OCI-LY3 (cell line): ENCODE measurements at regions not wholly inside any gene's neighbourhood (a gene's known extent, or its start where the extent isn't known, plus 50 kb on each side); places are given as distances from the start of the nearest gene placed in this dataset.

Experiments used
- H2AFZ ChIP-seq: fragments of 200-600, 300-600 bp; shearing (Covaris generic); 2 replicates; pipeline ENCODE4 v1.6.0; 2014; ENCODE audit warnings: antibody characterized with exemption, low read depth, low read length
- H3K27ac ChIP-seq: fragments of 200-600, 300-600 bp; sonication (generic); 2 replicates; pipeline ENCODE4 v1.5.1; 2014; ENCODE audit warnings: mild to moderate bottlenecking, low read length, moderate library complexity, mixed read lengths
- H3K27me3 ChIP-seq: fragments of 200-600, 300-600 bp; sonication (generic); 2 replicates; pipeline ENCODE4 v1.6.1; 2014; ENCODE audit warnings: low read depth, low read length, mixed read lengths
- H3K36me3 ChIP-seq: fragments of 200-600, 300-600 bp; sonication (generic); replicated peaks from 2 replicates; pipeline ENCODE3; 2014; ENCODE audit warnings: low read depth, low read length, mixed read lengths
- H3K4me1 ChIP-seq: fragments of 300-600, 200-600 bp; sonication (generic); 2 replicates; pipeline ENCODE4 v1.6.1; 2014; ENCODE audit warnings: low read length, mixed read lengths
- H3K4me2 ChIP-seq: fragments of 200-600, 300-600 bp; sonication (generic); 2 replicates; pipeline ENCODE4 v1.6.1; 2014; ENCODE audit warnings: low read length, mixed read lengths
- H3K4me3 ChIP-seq: fragments of 300-600, 200-600 bp; sonication (generic); 2 replicates; pipeline ENCODE4 v1.5.1; 2014; ENCODE audit warnings: antibody characterized with exemption, mild to moderate bottlenecking, low read length, moderate library complexity
- H3K79me2 ChIP-seq: fragments of 300-600, 200-600 bp; shearing (Covaris generic); 2 replicates; pipeline ENCODE4 v1.6.1; 2014; ENCODE audit warnings: mild to moderate bottlenecking, low read length, mixed read lengths
- H3K9ac ChIP-seq: fragments of 300-600, 200-600 bp; shearing (Covaris generic); 2 replicates; pipeline ENCODE4 v1.6.0; 2014; ENCODE audit warnings: mild to moderate bottlenecking, low read length, moderate library complexity
- H3K9me3 ChIP-seq: fragments of 200-600, 300-600 bp; shearing (Covaris generic); 2 replicates; pipeline ENCODE4 v1.6.1; 2014; ENCODE audit warnings: low read length, mixed read lengths; ENCODE audit not compliant: insufficient read depth
- H4K20me1 ChIP-seq: fragments of 200-600, 300-600 bp; sonication (generic); 2 replicates; pipeline ENCODE4 v1.6.1; 2016; ENCODE audit warnings: low read length, mixed read lengths; ENCODE audit not compliant: insufficient read depth
- EZH2phosphoT487 ChIP-seq: fragments of 200-600 bp; shearing (Covaris generic); IDR thresholded peaks from 2 replicates; pipeline ENCODE4 v1.6.1; 2018; ENCODE audit warnings: antibody characterized with exemption, mixed run types, low read depth
- TF ChIP-seq, protein P1 (sequence below): fragments of 200-600, 300-600 bp; sonication (generic); IDR thresholded peaks from 2 replicates; pipeline ENCODE4 v1.5.1; 2014; ENCODE audit warnings: antibody characterized with exemption, low read length, low read depth

DNA sequence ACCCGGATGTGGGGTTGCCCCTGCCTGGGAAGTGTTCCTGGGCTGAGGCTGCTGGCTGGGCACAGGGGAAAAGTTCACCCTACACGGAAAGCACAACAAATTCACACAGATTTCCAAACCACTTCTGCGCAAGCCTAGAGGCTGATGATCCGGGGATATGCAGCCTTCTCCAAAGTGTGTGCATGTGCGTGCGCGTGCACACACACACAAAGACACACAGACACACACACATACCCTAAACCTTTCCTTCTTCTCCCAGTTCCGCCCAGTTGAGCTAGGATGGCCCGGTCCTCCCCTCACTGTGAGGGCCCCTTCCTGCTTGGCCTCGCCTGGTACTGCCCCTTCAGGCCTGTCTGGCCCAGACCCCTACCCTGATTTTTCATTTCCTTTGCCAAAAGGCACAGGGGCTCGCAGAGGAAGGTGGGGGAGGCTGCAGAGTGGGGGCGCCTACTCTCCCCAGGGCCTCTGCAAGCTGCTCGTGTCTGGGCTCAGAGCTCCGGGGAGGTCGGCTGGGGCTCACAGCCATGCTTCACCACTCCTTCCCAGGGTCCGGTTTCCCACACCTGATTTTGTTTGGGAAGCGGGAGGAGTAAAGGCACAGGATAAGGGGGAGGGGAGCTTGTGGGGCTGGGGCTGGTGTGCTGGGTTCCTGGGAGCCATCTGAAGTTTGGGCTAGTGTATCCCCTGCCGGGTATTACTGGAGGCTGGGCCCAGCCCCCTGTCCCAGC is 144.7 kb downstream of the ENGASE start:
- TF ChIP-seq, protein P1, sequence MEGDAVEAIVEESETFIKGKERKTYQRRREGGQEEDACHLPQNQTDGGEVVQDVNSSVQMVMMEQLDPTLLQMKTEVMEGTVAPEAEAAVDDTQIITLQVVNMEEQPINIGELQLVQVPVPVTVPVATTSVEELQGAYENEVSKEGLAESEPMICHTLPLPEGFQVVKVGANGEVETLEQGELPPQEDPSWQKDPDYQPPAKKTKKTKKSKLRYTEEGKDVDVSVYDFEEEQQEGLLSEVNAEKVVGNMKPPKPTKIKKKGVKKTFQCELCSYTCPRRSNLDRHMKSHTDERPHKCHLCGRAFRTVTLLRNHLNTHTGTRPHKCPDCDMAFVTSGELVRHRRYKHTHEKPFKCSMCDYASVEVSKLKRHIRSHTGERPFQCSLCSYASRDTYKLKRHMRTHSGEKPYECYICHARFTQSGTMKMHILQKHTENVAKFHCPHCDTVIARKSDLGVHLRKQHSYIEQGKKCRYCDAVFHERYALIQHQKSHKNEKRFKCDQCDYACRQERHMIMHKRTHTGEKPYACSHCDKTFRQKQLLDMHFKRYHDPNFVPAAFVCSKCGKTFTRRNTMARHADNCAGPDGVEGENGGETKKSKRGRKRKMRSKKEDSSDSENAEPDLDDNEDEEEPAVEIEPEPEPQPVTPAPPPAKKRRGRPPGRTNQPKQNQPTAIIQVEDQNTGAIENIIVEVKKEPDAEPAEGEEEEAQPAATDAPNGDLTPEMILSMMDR: no peak
- TF ChIP-seq EZH2phosphoT487: no peak
- no peaks in the 10 kb centered on the region for H3K79me2 ChIP-seq
- H3K4me1 ChIP-seq: no peaks in the 10 kb centered on the region
- H3K27ac ChIP-seq: no peak overlapping the region
- H3K4me2 ChIP-seq: no peak overlapping the region
- H3K9me3 ChIP-seq: no peaks in the 10 kb centered on the region
- H3K4me3 ChIP-seq: no peak overlapping the region
- no peak overlapping the region for H2AFZ ChIP-seq
- peaks cover 4% of the 10 kb centered on the region for H3K27me3 ChIP-seq
- no peaks in the 10 kb centered on the region for H3K36me3 ChIP-seq
- no peak overlapping the region for H3K9ac ChIP-seq
- no peaks in the 10 kb centered on the region for H4K20me1 ChIP-seq

DNA sequence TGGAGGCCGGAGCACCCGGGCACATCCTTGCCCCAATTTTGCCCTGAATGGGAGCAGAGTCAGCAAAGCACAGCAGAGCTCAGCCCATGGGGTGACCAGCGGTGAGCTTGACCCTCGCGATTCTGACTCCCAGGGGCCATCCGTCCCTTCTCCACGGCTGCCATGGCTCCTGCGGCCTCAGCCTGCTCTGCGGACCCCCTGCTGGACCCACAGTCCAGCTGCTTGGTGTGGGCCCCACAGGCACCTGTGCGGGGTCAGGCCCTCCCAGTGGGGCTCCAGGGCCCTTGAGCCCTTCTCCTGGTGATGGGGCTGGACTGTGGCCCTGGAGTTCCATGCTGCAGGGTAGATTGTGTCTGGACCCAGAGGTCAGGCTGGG is 144.2 kb downstream of the ENGASE start:
- Histone ChIP-seq H3K4me1 (no peaks in the 10 kb centered on the region), H4K20me1 (no peaks in the 10 kb centered on the region), H3K27ac (no peak overlapping the region), H3K9me3 (no peaks in the 10 kb centered on the region), H3K79me2 (no peaks in the 10 kb centered on the region), H3K27me3 (no peaks in the 10 kb centered on the region; the same call in 1 of the 2 replicates), H3K4me3 (no peak overlapping the region), H3K4me2 (no peak overlapping the region), H3K9ac (no peak overlapping the region), H2AFZ (no peak overlapping the region), H3K36me3 (no peaks in the 10 kb centered on the region)
- TF ChIP-seq, protein P1: no peak
- TF ChIP-seq EZH2phosphoT487: no peak

DNA sequence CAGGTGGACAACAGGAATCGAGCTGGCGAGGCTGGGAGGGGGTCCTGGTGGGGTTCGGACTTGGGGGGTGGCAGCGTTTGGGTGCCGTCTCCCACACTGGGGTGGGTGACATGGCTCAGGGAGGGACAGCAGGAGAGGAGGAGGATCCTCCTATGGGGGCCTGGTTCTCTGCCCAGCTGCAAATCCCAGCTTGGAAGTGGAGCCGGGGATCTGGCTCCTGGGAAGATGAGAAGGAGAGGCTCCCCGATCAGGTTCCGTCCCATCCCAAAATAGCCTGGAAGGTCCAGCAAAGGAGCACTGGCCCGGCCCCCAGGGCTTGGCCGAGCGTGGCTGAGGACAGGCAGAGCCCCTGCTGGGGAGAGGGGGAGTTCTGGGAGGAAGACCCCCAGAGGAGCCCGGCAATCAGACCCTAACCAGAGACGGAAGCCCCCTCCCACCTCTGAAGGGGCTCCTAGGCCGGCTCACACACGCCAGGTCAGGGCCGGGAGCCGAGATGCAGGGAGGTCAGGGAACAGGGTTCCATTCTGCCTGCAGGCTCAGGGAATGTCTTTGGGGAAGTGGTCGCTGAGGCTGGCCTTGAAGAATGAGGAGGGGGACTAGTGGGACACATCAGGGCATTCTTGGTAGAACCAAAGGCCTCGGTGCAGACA is 143.7 kb downstream of the ENGASE start:
- Histone ChIP-seq H3K27me3 (no peaks in the 10 kb centered on the region; the same call in 1 of the 2 replicates), H3K27ac (no peak overlapping the region), H2AFZ (no peak overlapping the region), H3K4me1 (no peaks in the 10 kb centered on the region), H3K4me3 (no peak overlapping the region), H3K36me3 (no peaks in the 10 kb centered on the region), H4K20me1 (no peaks in the 10 kb centered on the region), H3K4me2 (no peak overlapping the region), H3K79me2 (no peaks in the 10 kb centered on the region), H3K9ac (no peak overlapping the region), H3K9me3 (no peaks in the 10 kb centered on the region)
- no peak for TF ChIP-seq EZH2phosphoT487
- TF ChIP-seq, protein P1: no peak

DNA sequence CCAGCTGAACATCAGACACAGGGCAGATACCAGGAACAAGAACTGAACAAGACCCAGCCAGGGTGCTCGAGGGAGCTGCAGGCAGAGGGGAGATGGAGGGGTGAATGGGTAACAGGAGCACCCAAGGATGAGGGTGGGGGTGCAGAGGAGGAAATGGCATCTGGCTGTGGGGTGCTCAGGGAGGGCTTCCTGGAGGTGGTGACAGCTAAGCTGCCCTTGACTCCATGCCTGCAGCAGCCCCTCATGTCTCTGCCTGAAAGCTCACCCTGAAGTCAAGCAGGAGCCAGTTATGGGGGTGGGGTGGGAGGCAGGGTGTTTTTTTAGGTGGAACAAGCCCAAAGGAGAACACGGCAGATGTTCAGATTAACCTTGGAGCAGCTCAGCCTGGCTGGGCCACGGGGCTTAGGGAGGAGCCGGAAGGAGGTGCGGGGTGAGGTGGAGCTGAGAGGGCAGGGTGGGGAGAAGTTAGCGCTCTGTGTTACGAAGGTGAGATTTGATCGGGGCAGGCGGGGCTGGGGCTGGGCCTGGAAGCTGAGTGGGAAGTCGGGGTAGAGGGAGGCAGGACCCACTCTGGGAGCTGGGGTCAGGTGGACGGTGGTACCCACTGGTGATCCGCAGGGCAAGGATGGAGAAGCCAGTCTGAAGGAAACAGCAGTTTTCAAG is 143.0 kb downstream of the ENGASE start:
- no peaks in the 10 kb centered on the region for H3K36me3 ChIP-seq
- no peaks in the 10 kb centered on the region for H3K9me3 ChIP-seq
- H3K9ac ChIP-seq: no peak overlapping the region
- H3K4me2 ChIP-seq: no peak overlapping the region
- TF ChIP-seq, protein P1: no peak
- no peak for TF ChIP-seq EZH2phosphoT487
- H3K27ac ChIP-seq: no peak overlapping the region
- H3K79me2 ChIP-seq: no peaks in the 10 kb centered on the region
- H3K4me3 ChIP-seq: no peak overlapping the region
- H3K4me1 ChIP-seq: no peaks in the 10 kb centered on the region
- no peak overlapping the region for H2AFZ ChIP-seq
- no peaks in the 10 kb centered on the region for H3K27me3 ChIP-seq
- no peaks in the 10 kb centered on the region for H4K20me1 ChIP-seq
